Cerebellar cortex (tissue), 1 donor: ENCODE measurements at regions not wholly inside any gene's neighbourhood (a gene's known extent, or its start where the extent isn't known, plus 50 kb on each side); places are given as distances from the start of the nearest gene placed in this dataset.
"Not testable (repeated sequence)": the region's sequence is repeated elsewhere in the genome, so short reads cannot be mapped to it uniquely, and the experiment has no call there.

Experiments used
- DNase-seq: peaks from one replicate; pipeline ENCODE4 v3.0.0-alpha.2; 2015; ENCODE audit warnings: low spot score

DNA sequence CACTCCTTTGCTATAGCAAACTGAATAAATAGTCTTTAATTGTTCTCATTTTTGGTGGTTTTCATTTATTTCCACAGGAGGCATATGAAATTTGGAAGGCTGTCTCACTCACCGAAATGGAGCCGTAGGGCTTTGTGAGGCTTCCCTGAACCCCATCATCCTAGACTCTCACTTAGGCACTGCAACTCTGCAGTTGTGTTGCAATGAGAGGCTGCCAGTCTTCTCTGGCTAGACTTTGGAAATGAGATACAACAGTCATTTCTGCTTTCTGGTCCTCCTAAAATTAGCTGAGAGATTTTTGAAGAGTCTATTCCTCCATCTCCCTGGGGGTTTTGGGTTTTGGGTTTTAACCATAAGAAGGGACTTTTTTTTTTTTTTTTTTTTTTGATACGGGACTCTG lies 146.5 kb downstream of the SH3BGRL start:
- no peak for DNase-seq

DNA sequence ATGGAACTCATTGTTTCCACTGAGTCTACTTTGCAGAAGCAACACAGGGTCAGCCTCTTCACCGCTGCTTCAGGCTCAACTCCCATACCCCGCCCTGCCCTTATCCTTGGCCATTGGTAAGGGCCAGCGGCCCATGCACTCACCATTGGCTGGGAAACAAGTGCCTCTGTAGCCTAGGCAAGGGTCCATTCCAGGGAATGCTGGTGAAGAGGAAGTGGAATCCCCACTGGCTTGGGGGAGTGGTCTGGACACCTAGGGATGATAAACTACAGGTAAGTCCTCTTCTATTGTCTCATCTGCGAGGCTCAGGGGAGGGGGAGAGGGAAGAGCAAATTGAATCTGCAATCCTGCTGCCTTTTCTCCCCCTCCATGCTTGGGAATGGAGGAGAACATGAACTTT lies 153.1 kb downstream of the SH3BGRL start:
- DNase-seq = no peak

DNA sequence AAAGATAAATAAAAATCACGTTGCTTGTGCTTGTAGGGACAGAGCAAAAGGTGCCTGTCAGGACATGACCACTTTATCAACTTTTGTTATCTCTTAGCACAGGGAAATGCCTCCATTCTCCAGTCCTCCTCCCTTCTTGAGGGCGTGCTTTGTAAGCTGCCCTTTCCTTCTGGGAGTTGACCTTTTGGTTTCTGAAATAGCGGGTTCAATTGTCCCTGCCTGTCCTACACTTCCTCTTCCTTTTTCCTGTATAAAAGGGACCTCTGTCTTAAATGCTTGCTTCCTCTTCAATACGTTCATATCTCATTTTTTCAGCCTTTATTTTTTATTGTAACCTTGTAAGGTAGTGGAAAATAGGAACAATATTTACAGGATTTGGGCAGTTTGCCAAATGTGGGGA lies 153.5 kb downstream of the SH3BGRL start:
- no peak for DNase-seq

DNA sequence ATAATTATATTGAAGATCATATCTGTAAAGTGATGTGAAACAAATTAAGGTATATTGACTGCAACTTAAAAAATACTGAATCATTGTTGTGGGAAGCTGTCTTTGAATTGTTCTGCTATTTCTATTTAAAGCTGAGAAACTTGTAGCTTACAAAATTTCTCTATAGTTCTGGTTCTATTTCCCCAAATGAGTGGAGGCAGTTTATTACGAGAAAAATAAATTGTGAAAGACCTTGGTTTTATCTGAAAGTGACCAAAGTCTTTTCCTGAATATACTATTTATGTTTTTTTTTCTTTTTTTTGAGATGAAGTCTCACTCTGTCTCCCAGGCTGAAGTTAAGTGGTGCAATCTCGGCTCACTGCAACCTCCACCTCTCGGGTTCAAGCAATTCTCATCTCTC lies 165.4 kb downstream of the SH3BGRL start:
- no peak for DNase-seq

DNA sequence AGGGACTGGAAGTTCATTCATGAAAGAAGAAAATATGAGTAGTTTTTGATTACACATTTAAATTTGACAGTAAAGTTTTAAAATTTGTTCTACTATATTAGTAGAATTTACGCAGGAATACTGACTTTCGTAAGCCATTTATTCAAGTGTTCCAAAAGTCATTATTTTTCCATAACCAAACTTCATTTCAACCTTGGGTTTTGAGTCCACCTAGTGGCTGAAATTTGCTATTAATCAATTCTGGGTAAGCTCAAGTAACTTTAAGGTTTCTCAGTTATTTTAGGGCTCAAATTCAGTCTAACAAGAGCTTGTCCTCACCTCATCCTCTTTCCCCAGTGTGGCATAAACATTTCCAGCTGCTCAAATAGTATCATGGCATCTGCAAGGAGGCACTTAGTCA lies 175.4 kb downstream of the SH3BGRL start:
- peak; percentile 1 for DNase-seq

DNA sequence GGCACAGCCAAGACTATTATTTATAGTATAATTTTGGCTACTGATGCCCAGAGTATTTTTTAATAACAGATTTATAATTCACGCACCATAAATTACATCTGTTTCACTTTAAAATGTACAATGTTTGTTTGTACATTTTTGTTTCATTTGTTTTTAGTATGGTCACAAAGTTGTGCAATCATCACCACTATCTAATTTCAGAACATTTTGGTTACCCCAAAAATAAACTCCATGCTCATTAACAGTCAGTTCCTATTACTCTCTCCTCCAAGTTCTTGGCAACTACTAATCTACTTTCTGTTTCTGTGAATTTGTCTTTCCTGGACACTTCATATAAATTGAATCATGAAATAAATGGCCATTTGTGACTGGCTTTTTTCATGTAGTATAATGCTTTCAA lies 176.7 kb downstream of the SH3BGRL start:
- no peak for DNase-seq

DNA sequence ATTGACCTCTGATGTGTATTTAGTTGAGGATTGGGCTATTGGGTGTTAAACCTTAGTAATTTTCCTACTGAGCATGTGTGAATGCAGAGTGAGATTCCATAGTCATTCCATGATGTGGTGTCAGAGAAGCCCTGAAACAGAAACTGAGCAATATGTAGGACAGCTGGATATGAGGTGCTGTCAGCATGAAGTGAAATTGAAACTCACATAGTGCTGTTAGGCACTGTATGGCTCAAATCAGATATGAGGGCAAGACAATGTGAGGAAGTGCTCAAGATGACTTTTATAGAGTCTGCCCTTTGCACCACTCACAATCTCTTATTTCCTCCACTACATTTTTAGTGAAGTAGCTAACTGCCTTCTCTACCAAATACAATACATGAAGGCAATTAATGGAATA lies 188.3 kb downstream of the SH3BGRL start:
- DNase-seq = no peak

DNA sequence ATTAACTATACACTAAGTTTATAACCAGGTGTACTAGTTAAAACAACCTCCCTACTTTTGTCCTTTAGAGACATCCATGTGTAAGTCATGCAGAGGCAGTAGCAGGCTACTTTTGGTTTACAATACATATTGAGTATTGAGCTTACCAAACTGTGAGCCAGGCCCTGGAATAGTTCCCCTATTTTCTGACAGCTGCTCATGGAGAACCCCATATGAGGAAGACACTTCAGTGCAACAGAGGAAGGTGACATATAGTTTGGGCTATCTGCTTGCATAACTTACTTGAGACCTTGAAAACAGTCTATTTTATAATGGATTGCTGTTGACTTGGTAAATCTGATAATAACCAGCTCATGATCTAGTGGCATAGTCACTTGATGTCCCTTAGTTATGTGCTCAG lies 190.5 kb downstream of the SH3BGRL start:
- no peak for DNase-seq

DNA sequence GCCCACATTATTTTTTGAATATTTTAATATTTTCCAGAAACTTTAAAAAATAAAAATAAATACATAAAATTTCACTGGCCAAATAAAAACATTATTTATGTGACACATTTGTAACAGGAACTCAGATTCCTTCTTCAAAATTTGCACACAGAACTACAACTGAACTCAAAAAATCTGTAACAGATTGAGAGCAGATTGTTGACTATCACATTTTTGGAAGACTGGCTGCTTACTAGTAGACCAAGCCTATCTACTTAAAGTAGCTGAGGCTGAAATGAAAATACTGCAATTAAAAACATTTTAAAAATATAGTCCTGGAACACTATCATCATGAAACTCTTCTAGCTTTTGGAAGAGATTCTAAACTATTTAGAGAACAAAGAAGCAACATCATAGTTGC lies 203.9 kb downstream of the SH3BGRL start:
- DNase-seq = no peak

DNA sequence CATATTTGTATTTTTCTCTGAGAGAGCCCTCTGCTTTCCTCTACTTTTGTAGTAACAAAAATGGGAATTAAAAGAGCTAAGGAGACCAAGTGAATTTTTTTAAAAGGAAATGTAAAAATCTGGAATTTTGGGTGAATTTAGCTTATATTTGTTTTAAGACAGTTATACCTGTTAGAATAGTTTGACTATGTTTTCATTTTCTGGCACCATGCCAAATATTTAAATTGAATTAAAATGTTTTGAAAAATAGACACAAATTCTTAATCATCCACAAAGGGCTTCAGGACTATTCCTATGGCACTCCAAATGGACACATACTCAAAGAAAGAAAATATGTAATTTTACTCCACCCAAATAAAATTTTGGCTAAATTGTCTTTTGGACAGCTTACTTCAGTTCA lies 209.6 kb downstream of the SH3BGRL start:
- DNase-seq = no peak

DNA sequence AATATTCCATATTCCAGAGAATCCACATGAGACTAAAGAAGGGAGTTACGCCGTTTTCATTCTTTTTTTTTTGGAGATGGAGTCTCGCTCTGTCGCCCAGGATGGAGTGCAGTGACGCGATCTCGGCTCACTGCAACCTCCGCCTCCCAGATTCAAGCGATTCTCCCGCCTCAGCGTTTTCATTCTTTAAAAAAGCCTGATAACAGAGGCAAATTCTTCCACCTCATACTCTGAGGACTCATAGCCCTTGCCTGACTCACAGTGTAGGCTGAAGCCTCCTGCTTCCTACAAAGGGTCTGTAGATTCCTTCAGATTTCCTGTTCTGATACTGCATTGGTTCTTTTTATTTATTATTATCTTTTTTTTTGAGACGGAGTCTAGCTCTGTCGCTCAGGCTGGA lies 210.5 kb downstream of the SH3BGRL start:
- no peak for DNase-seq

DNA sequence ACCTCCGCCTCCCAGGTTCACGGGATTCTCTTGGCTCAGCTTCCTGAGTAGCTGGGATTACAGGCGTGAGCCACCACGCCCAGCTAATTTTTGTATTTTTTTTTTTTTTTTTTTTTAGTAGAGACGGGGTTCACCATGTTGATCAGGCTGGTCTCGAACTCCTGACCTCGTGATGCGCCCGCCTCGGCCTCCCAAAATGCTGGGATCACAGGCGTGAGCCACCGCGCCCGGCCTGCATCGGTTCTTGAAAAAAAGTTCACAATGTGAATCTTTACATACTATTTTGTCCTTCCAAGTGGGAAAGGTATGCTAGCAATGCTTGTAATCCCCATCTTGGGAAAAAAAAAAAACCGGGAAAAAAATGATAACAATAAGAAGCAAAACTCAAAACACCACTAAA lies 211.0 kb downstream of the SH3BGRL start:
- not testable (repeated sequence) for DNase-seq

DNA sequence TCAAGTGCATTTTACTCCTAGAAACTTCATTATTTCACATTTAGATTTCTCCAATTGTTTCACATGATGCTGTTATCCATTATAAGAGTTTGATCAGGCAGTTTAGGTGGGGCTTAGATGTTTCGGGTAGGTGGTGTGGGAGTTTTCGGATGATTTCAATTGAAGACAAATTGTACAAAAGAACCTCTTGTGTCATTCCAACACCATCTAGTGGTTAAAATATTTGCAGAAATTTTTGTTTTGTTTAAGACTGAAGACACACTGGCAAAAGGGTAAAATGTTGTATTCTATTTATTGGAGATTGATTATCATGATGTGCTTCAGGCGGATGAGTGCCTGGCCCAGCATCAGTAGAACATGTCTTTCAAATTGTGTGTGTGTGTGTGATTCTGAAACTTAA lies 212.7 kb downstream of the SH3BGRL start:
- peak; percentile 0 for DNase-seq
